Loucy (cell line): ENCODE measurements at regions not wholly inside any gene's neighbourhood (a gene's known extent, or its start where the extent isn't known, plus 50 kb on each side); places are given as distances from the start of the nearest gene placed in this dataset.

Experiments used
- EZH2phosphoT487 ChIP-seq: fragments of 200-600 bp; IDR thresholded peaks from 2 replicates; pipeline ENCODE4 v1.6.1; 2018; ENCODE audit warnings: antibody characterized with exemption, mild to moderate bottlenecking, moderate library complexity, borderline replicate concordance
- TF ChIP-seq, protein P1 (sequence below): fragments of 200-600 bp; sonication (generic); conservative IDR thresholded peaks from 2 replicates; pipeline ENCODE4 v1.5.1; 2014; ENCODE audit warnings: mild to moderate bottlenecking, antibody characterized with exemption, low read length

DNA sequence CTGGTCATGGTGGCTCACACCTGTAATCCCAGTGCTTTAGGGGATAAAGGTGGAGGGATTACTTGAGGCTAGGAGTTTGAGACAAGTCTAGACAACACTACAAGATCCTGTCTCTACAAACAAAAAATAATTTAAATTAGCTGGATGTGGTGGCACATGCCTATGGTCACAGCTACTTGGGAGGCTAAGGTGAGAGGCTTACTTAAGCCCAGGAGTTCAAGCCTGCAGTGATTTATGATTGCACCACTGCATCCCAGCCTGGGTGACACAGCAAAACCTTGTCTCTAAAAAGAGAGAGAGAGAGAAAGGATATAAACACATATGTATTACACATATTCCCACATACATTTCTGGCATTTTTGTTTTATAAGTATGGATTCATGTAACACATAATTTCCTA lies 325.2 kb downstream of the DUSP10 start:
- TF ChIP-seq, protein P1, sequence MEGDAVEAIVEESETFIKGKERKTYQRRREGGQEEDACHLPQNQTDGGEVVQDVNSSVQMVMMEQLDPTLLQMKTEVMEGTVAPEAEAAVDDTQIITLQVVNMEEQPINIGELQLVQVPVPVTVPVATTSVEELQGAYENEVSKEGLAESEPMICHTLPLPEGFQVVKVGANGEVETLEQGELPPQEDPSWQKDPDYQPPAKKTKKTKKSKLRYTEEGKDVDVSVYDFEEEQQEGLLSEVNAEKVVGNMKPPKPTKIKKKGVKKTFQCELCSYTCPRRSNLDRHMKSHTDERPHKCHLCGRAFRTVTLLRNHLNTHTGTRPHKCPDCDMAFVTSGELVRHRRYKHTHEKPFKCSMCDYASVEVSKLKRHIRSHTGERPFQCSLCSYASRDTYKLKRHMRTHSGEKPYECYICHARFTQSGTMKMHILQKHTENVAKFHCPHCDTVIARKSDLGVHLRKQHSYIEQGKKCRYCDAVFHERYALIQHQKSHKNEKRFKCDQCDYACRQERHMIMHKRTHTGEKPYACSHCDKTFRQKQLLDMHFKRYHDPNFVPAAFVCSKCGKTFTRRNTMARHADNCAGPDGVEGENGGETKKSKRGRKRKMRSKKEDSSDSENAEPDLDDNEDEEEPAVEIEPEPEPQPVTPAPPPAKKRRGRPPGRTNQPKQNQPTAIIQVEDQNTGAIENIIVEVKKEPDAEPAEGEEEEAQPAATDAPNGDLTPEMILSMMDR, result no peak
- no peak for TF ChIP-seq EZH2phosphoT487
